ENCODE measurements at regions not wholly inside any gene's neighbourhood (a gene's known extent, or its start where the extent isn't known, plus 50 kb on each side); places are given as distances from the start of the nearest gene placed in this dataset.

GRCh38 chr22:48432781-48433518 is 1394.7 kb downstream of the BRD1 start:
- TF ChIP-seq, protein P1, sequence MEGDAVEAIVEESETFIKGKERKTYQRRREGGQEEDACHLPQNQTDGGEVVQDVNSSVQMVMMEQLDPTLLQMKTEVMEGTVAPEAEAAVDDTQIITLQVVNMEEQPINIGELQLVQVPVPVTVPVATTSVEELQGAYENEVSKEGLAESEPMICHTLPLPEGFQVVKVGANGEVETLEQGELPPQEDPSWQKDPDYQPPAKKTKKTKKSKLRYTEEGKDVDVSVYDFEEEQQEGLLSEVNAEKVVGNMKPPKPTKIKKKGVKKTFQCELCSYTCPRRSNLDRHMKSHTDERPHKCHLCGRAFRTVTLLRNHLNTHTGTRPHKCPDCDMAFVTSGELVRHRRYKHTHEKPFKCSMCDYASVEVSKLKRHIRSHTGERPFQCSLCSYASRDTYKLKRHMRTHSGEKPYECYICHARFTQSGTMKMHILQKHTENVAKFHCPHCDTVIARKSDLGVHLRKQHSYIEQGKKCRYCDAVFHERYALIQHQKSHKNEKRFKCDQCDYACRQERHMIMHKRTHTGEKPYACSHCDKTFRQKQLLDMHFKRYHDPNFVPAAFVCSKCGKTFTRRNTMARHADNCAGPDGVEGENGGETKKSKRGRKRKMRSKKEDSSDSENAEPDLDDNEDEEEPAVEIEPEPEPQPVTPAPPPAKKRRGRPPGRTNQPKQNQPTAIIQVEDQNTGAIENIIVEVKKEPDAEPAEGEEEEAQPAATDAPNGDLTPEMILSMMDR (IDR thresholded peaks at IDR 0.05): no peak
- no peak for TF ChIP-seq POLR2A (IDR thresholded peaks at IDR 0.05)

Measured in esophagus squamous epithelium (tissue), 4 donors.